ENCODE measurements at regions not wholly inside any gene's neighbourhood (a gene's known extent, or its start where the extent isn't known, plus 50 kb on each side); places are given as distances from the start of the nearest gene placed in this dataset.

DNA sequence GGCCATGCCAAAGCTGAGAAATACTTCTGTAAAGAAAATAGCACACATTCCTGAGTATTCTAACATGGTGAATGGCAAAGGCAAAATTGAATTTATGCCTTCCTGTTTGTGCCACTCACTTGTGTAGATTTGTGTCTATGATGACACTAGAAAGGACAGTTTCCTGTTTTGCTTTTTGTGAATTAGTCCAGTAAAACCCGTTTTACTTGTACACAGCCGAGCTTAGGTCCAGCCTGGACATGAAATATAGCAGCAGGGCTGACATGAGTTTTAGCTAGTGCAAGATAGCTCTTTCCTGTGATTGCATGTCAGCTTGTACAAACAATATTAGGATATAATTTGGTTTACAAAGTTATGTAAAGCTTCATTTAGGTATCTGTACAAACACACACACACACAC is 1891.7 kb upstream of the WWC1 start:
- peak; percentile 75 for DNase-seq (ENCODE audit: low read depth)
- no peak overlapping the region for H3K4me3 ChIP-seq (ENCODE audit: low read depth, low read length)
- TF ChIP-seq, protein P1, sequence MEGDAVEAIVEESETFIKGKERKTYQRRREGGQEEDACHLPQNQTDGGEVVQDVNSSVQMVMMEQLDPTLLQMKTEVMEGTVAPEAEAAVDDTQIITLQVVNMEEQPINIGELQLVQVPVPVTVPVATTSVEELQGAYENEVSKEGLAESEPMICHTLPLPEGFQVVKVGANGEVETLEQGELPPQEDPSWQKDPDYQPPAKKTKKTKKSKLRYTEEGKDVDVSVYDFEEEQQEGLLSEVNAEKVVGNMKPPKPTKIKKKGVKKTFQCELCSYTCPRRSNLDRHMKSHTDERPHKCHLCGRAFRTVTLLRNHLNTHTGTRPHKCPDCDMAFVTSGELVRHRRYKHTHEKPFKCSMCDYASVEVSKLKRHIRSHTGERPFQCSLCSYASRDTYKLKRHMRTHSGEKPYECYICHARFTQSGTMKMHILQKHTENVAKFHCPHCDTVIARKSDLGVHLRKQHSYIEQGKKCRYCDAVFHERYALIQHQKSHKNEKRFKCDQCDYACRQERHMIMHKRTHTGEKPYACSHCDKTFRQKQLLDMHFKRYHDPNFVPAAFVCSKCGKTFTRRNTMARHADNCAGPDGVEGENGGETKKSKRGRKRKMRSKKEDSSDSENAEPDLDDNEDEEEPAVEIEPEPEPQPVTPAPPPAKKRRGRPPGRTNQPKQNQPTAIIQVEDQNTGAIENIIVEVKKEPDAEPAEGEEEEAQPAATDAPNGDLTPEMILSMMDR (IDR thresholded peaks at IDR 0.05; ENCODE audit: control insufficient read depth, extremely low read depth, insufficient read depth), result no peak

DNA sequence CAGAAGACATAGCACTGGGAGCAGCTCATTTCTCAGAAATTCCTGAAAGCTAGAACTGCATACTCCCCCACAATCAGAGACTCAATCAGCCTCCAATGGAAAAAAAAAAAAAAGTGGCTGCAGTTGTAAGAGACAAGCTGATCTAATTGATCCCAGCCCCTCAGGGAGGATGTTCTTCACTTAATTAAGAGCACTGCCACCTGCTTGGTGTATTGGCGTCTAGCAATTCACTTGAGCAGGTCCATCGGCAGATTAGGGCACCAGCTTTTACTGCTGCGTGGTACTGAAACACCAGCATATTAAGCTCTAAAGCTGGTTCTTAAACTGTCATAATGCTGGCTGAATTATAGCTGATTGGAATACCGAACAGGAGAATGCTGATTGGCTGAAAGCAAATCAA is 1890.1 kb upstream of the WWC1 start:
- no peak overlapping the region for H3K4me3 ChIP-seq (ENCODE audit: low read depth, low read length)
- TF ChIP-seq, protein P1 (IDR thresholded peaks at IDR 0.05; ENCODE audit: control insufficient read depth, extremely low read depth, insufficient read depth), result no peak
- no peak for DNase-seq (ENCODE audit: low read depth)

DNA sequence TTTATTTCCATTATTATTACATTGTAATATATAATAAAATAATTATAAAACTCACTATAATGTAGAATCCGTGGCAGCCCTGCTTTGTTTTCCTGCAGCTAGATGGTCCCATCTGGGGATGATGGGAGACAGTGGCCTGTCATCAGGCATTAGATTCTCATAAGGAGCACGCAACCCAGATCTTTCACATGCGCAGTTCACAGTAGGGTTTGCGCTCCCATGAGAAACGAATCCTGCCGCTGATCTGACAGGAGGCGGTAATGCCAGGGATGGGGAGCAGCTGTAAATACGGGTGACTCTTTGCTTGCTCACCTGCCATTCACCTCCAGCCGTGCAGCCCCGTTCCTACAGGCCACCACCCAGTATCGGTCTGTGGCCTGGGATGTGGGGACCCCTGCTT is 1879.3 kb upstream of the WWC1 start:
- no peak for DNase-seq (ENCODE audit: low read depth)
- no peak overlapping the region for H3K4me3 ChIP-seq (ENCODE audit: low read depth, low read length)
- TF ChIP-seq, protein P1 (IDR thresholded peaks at IDR 0.05; ENCODE audit: control insufficient read depth, extremely low read depth, insufficient read depth), result no peak

DNA sequence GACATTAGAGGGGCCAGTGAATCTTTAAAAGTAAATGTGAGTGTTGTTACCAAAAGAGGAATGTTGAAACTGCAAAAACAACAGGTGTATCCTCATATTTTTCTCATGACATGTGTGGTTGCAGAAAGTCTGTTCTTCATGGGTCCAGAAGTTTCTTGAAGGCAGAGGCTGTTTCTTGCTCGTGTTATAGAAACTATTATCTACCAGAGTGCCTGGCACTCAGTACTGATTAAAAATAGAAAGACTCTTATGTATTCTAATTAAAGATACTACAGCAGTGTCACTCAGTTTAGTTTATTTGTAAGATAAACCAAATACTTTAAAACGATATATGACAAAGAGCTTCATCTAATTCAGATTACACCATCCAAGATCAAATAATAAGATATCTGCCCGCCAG is 1864.2 kb upstream of the WWC1 start:
- no peak for DNase-seq (ENCODE audit: low read depth)
- no peak overlapping the region for H3K4me3 ChIP-seq (ENCODE audit: low read depth, low read length)
- TF ChIP-seq, protein P1 (IDR thresholded peaks at IDR 0.05; ENCODE audit: control insufficient read depth, extremely low read depth, insufficient read depth), result no peak

DNA sequence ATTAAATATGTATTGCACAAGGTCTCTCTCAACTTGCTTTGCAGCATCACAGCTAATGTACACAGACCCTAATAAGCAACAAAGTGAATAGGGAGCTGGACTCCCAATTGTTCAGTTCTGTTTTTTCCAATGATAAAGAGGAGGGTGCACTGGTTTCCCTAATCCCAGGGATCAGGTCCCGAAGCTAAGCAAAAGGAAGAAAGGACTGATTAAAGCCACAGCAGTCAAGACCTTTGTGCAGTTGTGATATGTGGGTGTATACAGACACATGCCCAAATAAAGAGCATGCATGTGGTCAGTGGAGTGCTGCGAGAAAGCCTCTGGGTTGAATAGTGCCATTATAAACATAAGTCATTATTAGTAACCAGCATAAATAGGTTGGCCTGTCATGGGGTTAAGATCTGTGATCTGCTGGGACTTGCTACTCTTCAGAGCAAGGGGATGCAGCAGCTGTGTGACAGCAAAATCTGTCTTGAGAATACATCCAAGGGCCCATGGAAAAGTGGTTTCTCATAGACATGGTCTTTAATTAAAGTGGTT is 1863.1 kb upstream of the WWC1 start:
- TF ChIP-seq, protein P1 (IDR thresholded peaks at IDR 0.05; ENCODE audit: control insufficient read depth, extremely low read depth, insufficient read depth), result no peak
- no peak for DNase-seq (ENCODE audit: low read depth)
- H3K4me3 ChIP-seq (ENCODE audit: low read depth, low read length), result no peak overlapping the region

DNA sequence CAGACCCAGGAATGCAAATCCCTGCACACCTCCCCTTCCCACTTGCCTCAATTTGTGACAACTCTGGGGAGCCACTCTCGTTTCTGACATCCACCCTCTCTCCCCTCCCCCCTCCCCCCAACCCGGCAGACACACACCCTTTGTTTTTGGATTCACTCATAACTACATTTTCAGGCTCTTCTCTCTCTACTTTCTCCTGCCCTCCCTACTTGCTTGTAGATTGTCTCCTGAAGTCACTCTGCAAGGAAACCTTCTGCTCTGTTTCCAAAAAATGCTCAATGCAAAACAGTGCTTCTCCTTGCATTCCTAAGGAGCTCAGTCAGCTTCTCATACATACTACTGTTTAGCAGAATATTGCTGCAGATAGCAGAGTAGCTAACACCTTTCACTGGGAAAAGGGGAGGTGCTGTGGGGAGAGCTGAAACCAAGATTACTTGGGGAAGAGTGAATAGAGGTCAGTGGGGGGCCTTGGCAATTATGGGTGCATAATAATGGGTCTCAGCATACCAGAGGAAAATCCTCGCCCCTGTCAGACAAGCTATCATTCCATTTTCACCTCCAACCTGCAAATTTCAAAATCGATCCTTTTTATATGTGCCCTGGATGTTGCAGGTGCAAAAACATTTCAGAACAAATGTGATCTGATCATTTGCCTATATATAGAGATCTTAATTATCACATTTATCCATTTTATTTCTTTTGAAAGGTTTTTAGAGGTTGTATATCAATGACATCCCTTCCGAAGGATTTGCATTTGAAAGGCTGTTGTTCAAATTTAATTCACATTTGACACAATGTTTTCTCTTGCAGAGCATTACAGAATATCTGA is 1860.7 kb upstream of the WWC1 start:
- no peak for DNase-seq (ENCODE audit: low read depth)
- H3K4me3 ChIP-seq (ENCODE audit: low read depth, low read length), result no peak overlapping the region
- TF ChIP-seq, protein P1 (IDR thresholded peaks at IDR 0.05; ENCODE audit: control insufficient read depth, extremely low read depth, insufficient read depth), result no peak

Measured in LNCaP clone FGC (cell line).